ENCODE measurements at regions not wholly inside any gene's neighbourhood (a gene's known extent, or its start where the extent isn't known, plus 50 kb on each side); places are given as distances from the start of the nearest gene placed in this dataset.

GRCh38 chr7:4436936-4437335 lies 245.2 kb upstream of the FOXK1 start:
- no peak for TF ChIP-seq CTCF (conservative IDR thresholded peaks at IDR 0.05; ENCODE audit: low read length)
- TF ChIP-seq EZH2phosphoT487 (IDR thresholded peaks at IDR 0.05; ENCODE audit: borderline replicate concordance): no peak

Measured in Loucy (cell line).